Karpas-422 (cell line): ENCODE measurements at regions not wholly inside any gene's neighbourhood (a gene's known extent, or its start where the extent isn't known, plus 50 kb on each side); places are given as distances from the start of the nearest gene placed in this dataset. TPM values are rescaled to one million over a fixed set of nuclear protein-coding genes. Genes with fewer than 3 reads are reported as not detected.
"Not testable (repeated sequence)": the region's sequence is repeated elsewhere in the genome, so short reads cannot be mapped to it uniquely, and the experiment has no call there.

Experiments used
- DNase-seq: peaks from one replicate; pipeline ENCODE4 v3.0.0-alpha.2; 2015
- H2AFZ ChIP-seq: fragments of 200-600 bp; sonication (generic); 2 replicates; pipeline ENCODE4 v1.6.1; 2014; ENCODE audit warnings: antibody characterized with exemption, low read length, mixed read lengths
- H3K27ac ChIP-seq: fragments of 200-600 bp; sonication (generic); 2 replicates; pipeline ENCODE4 v1.5.1; 2014; ENCODE audit warnings: mild to moderate bottlenecking, low read length, moderate library complexity
- H3K27me3 ChIP-seq: fragments of 200-600 bp; sonication (generic); 2 replicates; pipeline ENCODE4 v1.6.1; 2014; ENCODE audit warnings: low read length, mixed read lengths
- H3K36me3 ChIP-seq: fragments of 200-600 bp; sonication (generic); 2 replicates; pipeline ENCODE4 v1.6.1; 2014; ENCODE audit warnings: low read length, mixed read lengths; ENCODE audit not compliant: insufficient read depth
- H3K4me1 ChIP-seq: fragments of 200-600 bp; sonication (generic); 2 replicates; pipeline ENCODE4 v1.6.1; 2014; ENCODE audit warnings: mild to moderate bottlenecking, low read length, mixed read lengths
- H3K4me2 ChIP-seq: fragments of 200-600 bp; sonication (generic); 2 replicates; pipeline ENCODE4 v1.6.1; 2014; ENCODE audit warnings: low read length, low read depth, mild to moderate bottlenecking; ENCODE audit not compliant: poor library complexity, severe bottlenecking
- H3K4me3 ChIP-seq: fragments of 200-600 bp; sonication (generic); 2 replicates; pipeline ENCODE4 v1.5.1; 2014; ENCODE audit warnings: mild to moderate bottlenecking, antibody characterized with exemption, low read length, mixed read lengths
- H3K79me2 ChIP-seq: fragments of 200-600 bp; sonication (generic); 2 replicates; pipeline ENCODE4 v1.6.1; 2014; ENCODE audit warnings: mild to moderate bottlenecking, low read length, mixed read lengths
- H3K9ac ChIP-seq: fragments of 200-600 bp; sonication (generic); 2 replicates; pipeline ENCODE4 v1.6.0; 2014; ENCODE audit warnings: low read length
- H3K9me2 ChIP-seq: fragments of 200-600 bp; sonication (generic), shearing (Covaris generic); replicated peaks from 2 replicates; pipeline ENCODE4 v1.6.0; 2014; ENCODE audit warnings: mild to moderate bottlenecking, low read length, moderate library complexity; ENCODE audit not compliant: insufficient read depth
- H3K9me3 ChIP-seq: fragments of 300-700, 200-600 bp; sonication (generic); 2 replicates; pipeline ENCODE4 v1.6.1; 2014; ENCODE audit warnings: low read length, mixed read lengths
- H4K20me1 ChIP-seq: fragments of 200-600 bp; sonication (generic); 2 replicates; pipeline ENCODE4 v1.6.1; 2014; ENCODE audit warnings: mild to moderate bottlenecking, antibody characterized with exemption, low read length, low read depth; ENCODE audit not compliant: insufficient read depth
- small RNA-seq: library from RNA; depleted of rRNA; stranded (forward); fragments of <200 nt; gene quantifications from one replicate; pipeline ENCODE3, GENCODE V24; 2014

DNA sequence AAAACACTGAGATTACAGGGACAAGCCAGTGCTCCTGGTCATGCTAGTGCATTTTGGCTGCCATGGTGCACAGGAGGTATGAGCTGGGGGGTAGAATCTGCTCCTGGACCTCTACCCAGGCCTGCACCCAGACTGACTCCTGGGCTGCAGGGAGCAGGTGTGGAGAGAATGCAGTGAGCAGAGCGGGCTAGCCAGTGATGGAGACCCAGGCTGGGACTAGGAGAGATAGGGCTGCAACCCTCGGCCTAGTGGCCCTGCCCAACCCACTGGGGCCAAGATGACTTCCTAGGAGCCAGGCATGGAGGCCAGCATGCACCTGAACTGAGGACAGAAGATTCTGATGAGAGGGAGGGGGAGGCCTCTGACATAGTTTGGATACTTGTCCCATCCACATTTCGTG lies 55.9 kb upstream of the CSPG4 start:
- H3K4me2 ChIP-seq, H3K27ac ChIP-seq, H3K79me2 ChIP-seq, H3K9me2 ChIP-seq, H3K9ac ChIP-seq, H3K4me3 ChIP-seq, H2AFZ ChIP-seq, H3K36me3 ChIP-seq, H3K9me3 ChIP-seq, H3K27me3 ChIP-seq, DNase-seq, H3K4me1 ChIP-seq, H4K20me1 ChIP-seq: not testable (repeated sequence)

DNA sequence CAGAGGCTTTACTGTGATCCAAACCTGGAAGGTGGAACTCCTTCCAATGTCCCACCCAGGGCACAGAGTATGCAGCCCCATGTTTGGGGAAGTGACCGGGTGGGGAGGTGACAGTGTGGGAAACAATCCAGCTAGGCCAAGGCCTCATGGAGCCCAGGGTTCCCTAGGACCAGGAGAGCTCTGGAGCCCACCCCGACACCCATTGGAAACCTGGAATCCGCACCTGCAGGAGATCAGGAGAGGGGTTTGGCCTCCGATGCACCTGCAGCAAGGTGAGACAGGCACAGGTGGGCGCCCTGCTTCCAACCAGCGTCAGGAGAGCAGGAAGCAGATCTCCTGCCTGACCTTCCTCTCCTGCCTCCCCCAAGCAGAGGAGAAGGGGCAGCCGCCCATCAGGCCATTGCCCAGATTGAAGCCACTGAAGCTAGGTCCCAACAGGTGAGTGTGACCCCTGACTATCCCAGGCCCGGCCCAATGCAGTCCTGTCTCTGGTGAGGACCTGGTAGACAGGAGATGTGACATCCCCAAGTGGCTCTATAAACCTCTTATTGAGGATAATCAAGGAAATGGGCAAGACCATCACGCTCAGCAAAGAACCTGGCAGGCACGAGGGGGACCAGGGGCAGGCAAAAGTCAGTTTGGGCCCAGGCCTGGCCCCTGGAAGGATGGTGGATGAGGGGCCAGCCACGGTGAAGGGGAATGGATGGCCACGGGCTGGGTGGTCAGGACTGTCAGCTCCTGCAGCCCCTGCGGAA lies 53.1 kb upstream of the CSPG4 start:
- H3K27me3 ChIP-seq, H3K36me3 ChIP-seq, H2AFZ ChIP-seq, H3K4me2 ChIP-seq, H3K9me2 ChIP-seq, H3K79me2 ChIP-seq, H3K9me3 ChIP-seq, H4K20me1 ChIP-seq, H3K27ac ChIP-seq, H3K9ac ChIP-seq, H3K4me3 ChIP-seq, H3K4me1 ChIP-seq: not testable (repeated sequence)
- DNase-seq: peak; percentile 28

DNA sequence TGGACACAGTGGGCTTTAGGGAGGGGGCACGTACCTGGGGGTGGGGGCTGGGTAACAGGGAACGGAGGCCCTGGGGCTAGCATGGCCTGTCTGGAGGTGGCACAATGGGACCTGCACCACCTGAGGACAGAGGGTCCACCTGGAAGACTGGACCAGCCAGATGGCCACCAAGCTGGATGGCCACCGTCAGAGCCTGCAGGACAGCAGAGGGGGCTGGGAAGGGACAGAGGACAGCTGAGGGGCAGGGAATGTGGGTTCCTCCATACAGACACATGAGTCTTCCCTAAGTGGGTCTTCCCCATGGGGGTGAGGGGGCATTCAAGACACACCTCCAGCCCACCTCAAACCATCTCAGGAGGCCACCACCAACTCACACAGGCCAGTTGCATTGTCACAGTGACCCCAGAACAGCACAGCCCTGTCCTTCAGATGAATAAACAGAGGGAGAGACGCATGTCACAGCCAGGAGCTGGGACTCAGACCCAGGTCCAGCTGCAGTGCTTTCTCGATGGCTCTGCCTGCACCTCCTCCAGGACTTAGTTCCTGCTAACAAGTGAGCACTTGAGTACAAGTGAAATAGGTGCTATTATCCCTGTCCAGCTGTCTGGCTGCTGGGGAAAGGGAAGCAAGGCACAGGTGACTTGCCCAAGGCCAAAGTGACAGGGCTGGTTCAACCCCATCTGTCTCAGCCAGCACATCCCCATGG lies 52.4 kb upstream of the CSPG4 start:
- H3K79me2 ChIP-seq, H3K9me3 ChIP-seq, H3K9me2 ChIP-seq, H3K27ac ChIP-seq, H3K36me3 ChIP-seq, H3K9ac ChIP-seq, H3K27me3 ChIP-seq, H4K20me1 ChIP-seq, H3K4me3 ChIP-seq, H2AFZ ChIP-seq, H3K4me1 ChIP-seq, H3K4me2 ChIP-seq: not testable (repeated sequence)
- peak; percentile 39 for DNase-seq

DNA sequence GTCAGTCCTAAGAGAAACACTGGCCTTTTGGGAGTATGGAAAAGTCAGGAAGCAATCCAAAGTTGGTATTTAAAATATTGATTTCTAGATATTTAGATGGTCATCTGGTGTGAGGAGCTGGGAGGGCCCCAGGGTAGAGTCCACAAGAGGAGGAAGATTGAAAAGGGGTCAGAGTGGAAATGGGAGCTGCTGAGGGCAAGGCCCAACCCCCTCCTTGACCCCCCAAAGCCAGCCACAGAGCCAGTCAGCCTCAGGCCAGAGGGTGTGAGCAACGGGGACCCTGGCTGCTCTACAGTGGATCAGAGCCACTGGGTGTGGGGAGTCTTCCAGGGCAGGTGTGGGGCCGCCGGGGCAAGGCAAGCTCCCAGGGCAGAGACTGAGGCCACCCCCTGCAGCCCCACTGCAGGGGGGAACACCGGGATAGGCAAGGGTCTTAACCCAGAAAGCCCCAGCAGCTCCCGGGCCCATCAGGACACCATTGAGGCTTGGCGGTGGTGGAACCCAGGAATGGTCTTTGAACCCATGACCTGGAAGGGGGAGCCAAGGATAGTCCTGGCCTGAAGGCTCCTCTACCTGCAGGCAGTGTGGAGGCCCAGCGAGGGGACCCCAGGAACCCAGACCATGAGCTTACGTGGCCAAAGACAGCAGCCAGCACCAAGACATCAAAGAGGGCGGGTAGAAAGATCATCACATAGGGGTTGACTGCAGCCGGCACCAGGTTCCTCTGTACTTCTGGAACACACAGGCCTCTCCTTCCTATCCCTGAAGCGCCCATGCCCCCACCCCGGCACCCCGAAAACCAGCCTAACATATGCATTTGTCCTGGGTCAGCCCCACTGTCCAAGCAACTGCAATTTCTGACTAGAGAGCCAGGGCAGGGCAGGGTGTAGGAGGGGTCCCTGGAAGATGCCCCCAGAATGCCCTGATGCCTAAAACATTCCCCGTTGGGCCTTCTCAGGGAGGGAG lies 51.3 kb upstream of the CSPG4 start:
- H3K79me2 ChIP-seq, H3K27me3 ChIP-seq, H3K27ac ChIP-seq, H3K9me2 ChIP-seq, H4K20me1 ChIP-seq, H3K9ac ChIP-seq, H3K4me3 ChIP-seq, H3K9me3 ChIP-seq, H2AFZ ChIP-seq, H3K36me3 ChIP-seq, H3K4me1 ChIP-seq, H3K4me2 ChIP-seq: not testable (repeated sequence)
- peak; percentile 15 for DNase-seq

DNA sequence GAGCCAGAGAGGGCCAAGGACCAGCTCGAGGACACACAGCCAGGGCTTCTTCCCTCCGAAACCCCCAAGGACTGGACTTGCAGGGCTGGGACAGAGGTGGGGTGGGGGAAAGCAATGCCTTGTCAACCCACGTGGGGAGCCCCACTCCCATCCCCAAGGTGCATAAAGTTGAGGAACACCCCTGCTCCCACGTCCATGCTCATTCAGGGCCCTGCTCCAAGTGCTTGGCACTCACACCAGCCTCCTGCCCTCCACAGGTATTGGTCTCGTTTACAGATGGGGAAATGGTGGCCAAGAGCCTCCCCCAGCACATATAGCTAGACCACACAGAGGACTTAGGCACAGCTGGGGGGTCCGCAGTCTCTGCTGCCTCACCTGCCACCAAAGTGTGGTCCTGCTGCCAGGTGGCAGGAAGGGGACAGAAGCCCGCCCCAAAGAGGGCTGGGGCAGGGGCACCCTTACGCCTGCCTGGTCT lies 50.5 kb upstream of the CSPG4 start:
- H3K27me3 ChIP-seq: no peaks in the 10 kb centered on the region
- no peak overlapping the region for H3K9ac ChIP-seq
- H3K9me3 ChIP-seq: no peaks in the 10 kb centered on the region
- H3K4me2 ChIP-seq: no peak overlapping the region
- H3K4me3 ChIP-seq: no peak overlapping the region
- DNase-seq: peak; percentile 5
- H3K9me2 ChIP-seq: no peaks in the 10 kb centered on the region
- no peaks in the 10 kb centered on the region for H4K20me1 ChIP-seq
- H3K79me2 ChIP-seq: no peaks in the 10 kb centered on the region
- H2AFZ ChIP-seq: no peak overlapping the region
- H3K4me1 ChIP-seq: peaks cover 9% of the 10 kb centered on the region
- no peak overlapping the region for H3K27ac ChIP-seq
- H3K36me3 ChIP-seq: no peaks in the 10 kb centered on the region

Small RNA genes in the stretch of these regions (small RNA-seq; reads per million reads assigned to genes)
- not detected for gene RN7SL319P
